Mucosa of descending colon (tissue), 3 donors: ENCODE measurements at regions not wholly inside any gene's neighbourhood (a gene's known extent, or its start where the extent isn't known, plus 50 kb on each side); places are given as distances from the start of the nearest gene placed in this dataset.

Experiments
- ATAC-seq: fragments of 200-7000 bp; cut with Tn5 transposase; one replicate; pipeline ENCODE4 v1.9.1; 2020; ENCODE audit warnings: mild to moderate bottlenecking, moderate library complexity
- DNase-seq, 3 donors: peaks; one replicate each; pipeline ENCODE4 v3.0.0-alpha.2; 2020
- H3K36me3 ChIP-seq: fragments of 200-600 bp; one replicate; pipeline ENCODE4 v1.8.0; 2021; ENCODE audit warnings: low read depth, mild to moderate bottlenecking
- H3K4me1 ChIP-seq: fragments of 200-600 bp; one replicate; pipeline ENCODE4 v1.8.0; 2021; ENCODE audit warnings: low read depth, mild to moderate bottlenecking
- H3K4me3 ChIP-seq: fragments of 200-600 bp; one replicate; pipeline ENCODE4 v1.8.0; 2021; ENCODE audit warnings: mild to moderate bottlenecking
- H3K9me3 ChIP-seq: fragments of 200-600 bp; one replicate; pipeline ENCODE4 v1.8.0; 2021; ENCODE audit warnings: mild to moderate bottlenecking
- intact Hi-C, 2 donors: fragments of 100-400 bp; cut with DNase I in 1 of 2; cut with micrococcal nuclease in 1 of 2; formaldehyde crosslinking; loops; one replicate each; pipeline versions ENCODE4 v1.11.0 to v1.11.1; 2022; cut with DNase I, micrococcal nuclease
- TF ChIP-seq, protein P1 (sequence below): fragments of 200-600 bp; IDR thresholded peaks from one replicate; pipeline ENCODE4 v1.8.0; 2022; ENCODE audit warnings: antibody characterized with exemption, mild to moderate bottlenecking
- donor health status: DM: no; HTN: no; CAD: no; lungs with moderate emphysema.
- donor health status: DM: no; HTN: no; CAD: no.
- donor health status: DM: no; HTN: yes; CAD: no.

DNA sequence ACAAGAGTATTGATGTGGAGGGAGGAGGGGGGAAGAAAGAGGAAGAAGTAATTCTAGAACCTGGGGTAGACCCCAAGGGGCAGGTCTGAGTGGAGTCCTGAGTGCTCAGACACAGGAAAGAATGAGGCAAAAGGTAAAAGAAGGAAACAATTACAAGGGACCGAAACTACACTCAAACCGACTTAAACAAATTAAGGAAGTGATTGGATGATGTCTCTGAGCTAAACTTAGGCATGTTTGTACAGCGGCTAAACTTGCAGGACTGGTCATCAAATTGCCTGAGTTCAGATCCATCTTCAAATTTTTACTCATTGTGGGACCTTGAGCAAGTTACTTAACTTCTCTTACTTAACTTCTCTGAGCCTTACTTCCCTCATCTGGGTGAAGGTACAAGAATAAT, 86.3 kb upstream of the LRRC55 start:
- intact Hi-C loops: no loop called here
- TF ChIP-seq, protein P1, sequence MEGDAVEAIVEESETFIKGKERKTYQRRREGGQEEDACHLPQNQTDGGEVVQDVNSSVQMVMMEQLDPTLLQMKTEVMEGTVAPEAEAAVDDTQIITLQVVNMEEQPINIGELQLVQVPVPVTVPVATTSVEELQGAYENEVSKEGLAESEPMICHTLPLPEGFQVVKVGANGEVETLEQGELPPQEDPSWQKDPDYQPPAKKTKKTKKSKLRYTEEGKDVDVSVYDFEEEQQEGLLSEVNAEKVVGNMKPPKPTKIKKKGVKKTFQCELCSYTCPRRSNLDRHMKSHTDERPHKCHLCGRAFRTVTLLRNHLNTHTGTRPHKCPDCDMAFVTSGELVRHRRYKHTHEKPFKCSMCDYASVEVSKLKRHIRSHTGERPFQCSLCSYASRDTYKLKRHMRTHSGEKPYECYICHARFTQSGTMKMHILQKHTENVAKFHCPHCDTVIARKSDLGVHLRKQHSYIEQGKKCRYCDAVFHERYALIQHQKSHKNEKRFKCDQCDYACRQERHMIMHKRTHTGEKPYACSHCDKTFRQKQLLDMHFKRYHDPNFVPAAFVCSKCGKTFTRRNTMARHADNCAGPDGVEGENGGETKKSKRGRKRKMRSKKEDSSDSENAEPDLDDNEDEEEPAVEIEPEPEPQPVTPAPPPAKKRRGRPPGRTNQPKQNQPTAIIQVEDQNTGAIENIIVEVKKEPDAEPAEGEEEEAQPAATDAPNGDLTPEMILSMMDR: no peak
- no peaks in the 10 kb centered on the region for H3K9me3 ChIP-seq
- no peak for DNase-seq
- no peak for ATAC-seq
- H3K36me3 ChIP-seq: no peaks in the 10 kb centered on the region
- H3K4me3 ChIP-seq: no peak overlapping the region
- H3K4me1 ChIP-seq: no peaks in the 10 kb centered on the region

DNA sequence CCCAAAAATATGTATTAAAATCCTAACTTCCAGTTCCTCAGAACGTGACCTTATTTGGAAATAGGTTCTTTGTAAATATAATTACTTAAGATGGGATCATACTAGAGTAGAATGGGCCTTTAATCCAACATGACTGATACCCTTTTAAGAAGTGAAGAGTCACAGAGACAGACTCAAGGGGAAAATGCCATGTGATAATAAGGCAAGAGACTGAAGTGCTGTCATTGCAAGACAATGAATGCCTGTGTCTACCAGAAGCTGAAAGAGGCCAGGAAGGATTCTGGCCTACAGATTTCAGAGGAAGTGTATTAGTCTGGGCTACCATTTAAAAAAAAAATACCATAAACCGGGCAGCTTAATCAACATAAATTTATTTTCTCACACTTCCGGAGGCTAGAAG, 85.9 kb upstream of the LRRC55 start:
- H3K9me3 ChIP-seq: no peaks in the 10 kb centered on the region
- DNase-seq: no peak
- intact Hi-C loops: no loop called here
- no peak overlapping the region for H3K4me3 ChIP-seq
- TF ChIP-seq, protein P1: no peak
- no peaks in the 10 kb centered on the region for H3K36me3 ChIP-seq
- no peak for ATAC-seq
- no peaks in the 10 kb centered on the region for H3K4me1 ChIP-seq

DNA sequence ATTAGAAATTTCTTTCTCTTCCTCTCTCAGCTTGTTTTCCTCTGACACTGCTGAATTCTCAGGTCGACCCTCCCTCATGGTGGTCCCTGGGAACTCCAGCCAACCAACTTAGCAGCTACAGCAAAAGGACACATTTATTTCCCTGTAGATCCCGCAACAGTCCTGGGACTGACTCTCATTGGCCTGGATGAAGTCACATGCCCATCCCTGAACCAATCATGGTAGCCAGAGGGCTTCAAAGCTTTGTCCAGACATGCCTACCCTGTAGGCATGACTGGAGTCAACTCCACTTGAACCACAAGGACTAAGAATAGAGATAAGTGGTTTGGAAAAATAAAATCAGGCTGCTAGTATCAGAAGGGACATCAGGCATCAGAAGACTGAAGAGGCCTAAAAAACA, 84.6 kb upstream of the LRRC55 start:
- ATAC-seq (no peak), DNase-seq (no peak)
- intact Hi-C loops: no loop called here

DNA sequence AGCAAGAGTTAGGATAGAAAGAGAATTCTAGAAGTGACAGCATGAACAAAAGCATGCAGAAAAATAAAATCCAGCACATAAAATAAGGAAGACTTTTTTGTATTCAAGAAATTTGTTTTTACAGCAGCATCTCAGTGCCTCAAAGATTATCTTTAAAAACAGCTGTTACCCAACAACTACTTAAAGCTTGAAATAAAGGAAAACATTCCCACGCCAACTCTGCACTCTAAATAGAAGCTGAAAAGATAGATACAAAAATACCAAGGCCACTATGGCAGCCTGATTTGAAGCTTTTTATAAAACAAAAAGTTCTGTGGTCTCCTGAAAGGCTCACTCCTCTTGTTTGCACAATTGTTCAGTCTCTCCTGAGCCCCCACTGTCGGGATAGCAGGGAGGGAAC, 83.6 kb upstream of the LRRC55 start:
- H3K36me3 ChIP-seq: no peaks in the 10 kb centered on the region
- no peaks in the 10 kb centered on the region for H3K9me3 ChIP-seq
- no peaks in the 10 kb centered on the region for H3K4me1 ChIP-seq
- H3K4me3 ChIP-seq: no peak overlapping the region
- intact Hi-C loops: no loop called here
- DNase-seq (no peak), ATAC-seq (no peak)
- TF ChIP-seq, protein P1: no peak

More for the DNA sequence above, 84.6 kb upstream of the LRRC55 start:
- Histone ChIP-seq H3K9me3 (no peaks in the 10 kb centered on the region), H3K4me3 (no peak overlapping the region), H3K36me3 (no peaks in the 10 kb centered on the region), H3K4me1 (no peaks in the 10 kb centered on the region)
- TF ChIP-seq, protein P1: no peak

DNA sequence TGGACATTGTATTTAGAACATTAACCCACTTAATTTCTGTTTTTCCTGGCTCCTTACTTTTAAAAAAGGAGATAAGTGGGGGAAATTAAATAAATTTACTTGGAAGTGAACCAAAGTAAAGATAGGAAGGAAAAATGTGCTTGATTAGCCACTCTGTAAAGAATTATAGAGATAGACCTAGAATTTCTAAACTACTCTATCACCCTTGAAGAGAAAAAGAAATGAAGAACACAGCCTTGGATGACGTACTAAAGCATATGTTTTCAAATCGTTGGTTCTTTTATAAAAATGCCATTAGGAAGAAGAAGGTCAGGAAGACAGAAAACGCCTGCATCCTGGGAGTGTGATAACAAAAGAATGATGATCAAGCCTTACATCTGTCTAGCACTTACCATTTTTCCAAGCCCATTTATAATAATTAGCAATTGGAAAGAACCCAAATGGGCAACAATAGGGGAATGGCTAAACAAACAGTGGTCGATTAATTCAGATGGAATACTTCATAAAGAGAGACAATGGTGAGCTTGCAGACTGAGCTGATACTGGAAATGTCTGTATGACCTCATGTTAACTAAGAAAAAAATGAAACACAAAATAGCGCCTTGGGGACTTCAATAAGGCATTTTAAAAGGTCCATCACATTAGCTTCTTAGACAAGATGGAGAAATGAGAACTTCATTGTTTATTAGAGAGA, 81.0 kb upstream of the LRRC55 start:
- Histone ChIP-seq H3K4me1 (no peaks in the 10 kb centered on the region), H3K4me3 (no peak overlapping the region), H3K36me3 (no peaks in the 10 kb centered on the region), H3K9me3 (no peaks in the 10 kb centered on the region)
- TF ChIP-seq, protein P1: no peak
- ATAC-seq (no peak), DNase-seq (no peak)
- intact Hi-C loops: no loop called here
